Erythroblast (primary cell): ENCODE measurements at regions not wholly inside any gene's neighbourhood (a gene's known extent, or its start where the extent isn't known, plus 50 kb on each side); places are given as distances from the start of the nearest gene placed in this dataset.

ENCODE experiments used
- GATA1 ChIP-seq: IDR thresholded peaks from 2 replicates; pipeline ENCODE4 v1.6.1; 2011; ENCODE audit warnings: low read depth, mild to moderate bottlenecking, control low read depth, low read length, moderate library complexity
- POLR2A ChIP-seq: IDR thresholded peaks from 2 replicates; pipeline ENCODE4 v1.6.1; 2011; ENCODE audit warnings: mild to moderate bottlenecking, low read length

- TF ChIP-seq POLR2A = no peak
- TF ChIP-seq GATA1 = no peak
Measured at GRCh38 chr2:221323513-221323912, 248.6 kb downstream of the EPHA4 start.
